H1 (cell line): ENCODE measurements at regions not wholly inside any gene's neighbourhood (a gene's known extent, or its start where the extent isn't known, plus 50 kb on each side); places are given as distances from the start of the nearest gene placed in this dataset.

ENCODE experiments used
- TF ChIP-seq, protein P1 (sequence below): fragments of 300-600 bp; sonication (generic); IDR thresholded peaks from 2 replicates; pipeline ENCODE4 v1.7.1; 2012; ENCODE audit warnings: low read length, moderate library complexity, mild to moderate bottlenecking, inconsistent platforms; ENCODE audit not compliant: insufficient replicate concordance

- TF ChIP-seq, protein P1, sequence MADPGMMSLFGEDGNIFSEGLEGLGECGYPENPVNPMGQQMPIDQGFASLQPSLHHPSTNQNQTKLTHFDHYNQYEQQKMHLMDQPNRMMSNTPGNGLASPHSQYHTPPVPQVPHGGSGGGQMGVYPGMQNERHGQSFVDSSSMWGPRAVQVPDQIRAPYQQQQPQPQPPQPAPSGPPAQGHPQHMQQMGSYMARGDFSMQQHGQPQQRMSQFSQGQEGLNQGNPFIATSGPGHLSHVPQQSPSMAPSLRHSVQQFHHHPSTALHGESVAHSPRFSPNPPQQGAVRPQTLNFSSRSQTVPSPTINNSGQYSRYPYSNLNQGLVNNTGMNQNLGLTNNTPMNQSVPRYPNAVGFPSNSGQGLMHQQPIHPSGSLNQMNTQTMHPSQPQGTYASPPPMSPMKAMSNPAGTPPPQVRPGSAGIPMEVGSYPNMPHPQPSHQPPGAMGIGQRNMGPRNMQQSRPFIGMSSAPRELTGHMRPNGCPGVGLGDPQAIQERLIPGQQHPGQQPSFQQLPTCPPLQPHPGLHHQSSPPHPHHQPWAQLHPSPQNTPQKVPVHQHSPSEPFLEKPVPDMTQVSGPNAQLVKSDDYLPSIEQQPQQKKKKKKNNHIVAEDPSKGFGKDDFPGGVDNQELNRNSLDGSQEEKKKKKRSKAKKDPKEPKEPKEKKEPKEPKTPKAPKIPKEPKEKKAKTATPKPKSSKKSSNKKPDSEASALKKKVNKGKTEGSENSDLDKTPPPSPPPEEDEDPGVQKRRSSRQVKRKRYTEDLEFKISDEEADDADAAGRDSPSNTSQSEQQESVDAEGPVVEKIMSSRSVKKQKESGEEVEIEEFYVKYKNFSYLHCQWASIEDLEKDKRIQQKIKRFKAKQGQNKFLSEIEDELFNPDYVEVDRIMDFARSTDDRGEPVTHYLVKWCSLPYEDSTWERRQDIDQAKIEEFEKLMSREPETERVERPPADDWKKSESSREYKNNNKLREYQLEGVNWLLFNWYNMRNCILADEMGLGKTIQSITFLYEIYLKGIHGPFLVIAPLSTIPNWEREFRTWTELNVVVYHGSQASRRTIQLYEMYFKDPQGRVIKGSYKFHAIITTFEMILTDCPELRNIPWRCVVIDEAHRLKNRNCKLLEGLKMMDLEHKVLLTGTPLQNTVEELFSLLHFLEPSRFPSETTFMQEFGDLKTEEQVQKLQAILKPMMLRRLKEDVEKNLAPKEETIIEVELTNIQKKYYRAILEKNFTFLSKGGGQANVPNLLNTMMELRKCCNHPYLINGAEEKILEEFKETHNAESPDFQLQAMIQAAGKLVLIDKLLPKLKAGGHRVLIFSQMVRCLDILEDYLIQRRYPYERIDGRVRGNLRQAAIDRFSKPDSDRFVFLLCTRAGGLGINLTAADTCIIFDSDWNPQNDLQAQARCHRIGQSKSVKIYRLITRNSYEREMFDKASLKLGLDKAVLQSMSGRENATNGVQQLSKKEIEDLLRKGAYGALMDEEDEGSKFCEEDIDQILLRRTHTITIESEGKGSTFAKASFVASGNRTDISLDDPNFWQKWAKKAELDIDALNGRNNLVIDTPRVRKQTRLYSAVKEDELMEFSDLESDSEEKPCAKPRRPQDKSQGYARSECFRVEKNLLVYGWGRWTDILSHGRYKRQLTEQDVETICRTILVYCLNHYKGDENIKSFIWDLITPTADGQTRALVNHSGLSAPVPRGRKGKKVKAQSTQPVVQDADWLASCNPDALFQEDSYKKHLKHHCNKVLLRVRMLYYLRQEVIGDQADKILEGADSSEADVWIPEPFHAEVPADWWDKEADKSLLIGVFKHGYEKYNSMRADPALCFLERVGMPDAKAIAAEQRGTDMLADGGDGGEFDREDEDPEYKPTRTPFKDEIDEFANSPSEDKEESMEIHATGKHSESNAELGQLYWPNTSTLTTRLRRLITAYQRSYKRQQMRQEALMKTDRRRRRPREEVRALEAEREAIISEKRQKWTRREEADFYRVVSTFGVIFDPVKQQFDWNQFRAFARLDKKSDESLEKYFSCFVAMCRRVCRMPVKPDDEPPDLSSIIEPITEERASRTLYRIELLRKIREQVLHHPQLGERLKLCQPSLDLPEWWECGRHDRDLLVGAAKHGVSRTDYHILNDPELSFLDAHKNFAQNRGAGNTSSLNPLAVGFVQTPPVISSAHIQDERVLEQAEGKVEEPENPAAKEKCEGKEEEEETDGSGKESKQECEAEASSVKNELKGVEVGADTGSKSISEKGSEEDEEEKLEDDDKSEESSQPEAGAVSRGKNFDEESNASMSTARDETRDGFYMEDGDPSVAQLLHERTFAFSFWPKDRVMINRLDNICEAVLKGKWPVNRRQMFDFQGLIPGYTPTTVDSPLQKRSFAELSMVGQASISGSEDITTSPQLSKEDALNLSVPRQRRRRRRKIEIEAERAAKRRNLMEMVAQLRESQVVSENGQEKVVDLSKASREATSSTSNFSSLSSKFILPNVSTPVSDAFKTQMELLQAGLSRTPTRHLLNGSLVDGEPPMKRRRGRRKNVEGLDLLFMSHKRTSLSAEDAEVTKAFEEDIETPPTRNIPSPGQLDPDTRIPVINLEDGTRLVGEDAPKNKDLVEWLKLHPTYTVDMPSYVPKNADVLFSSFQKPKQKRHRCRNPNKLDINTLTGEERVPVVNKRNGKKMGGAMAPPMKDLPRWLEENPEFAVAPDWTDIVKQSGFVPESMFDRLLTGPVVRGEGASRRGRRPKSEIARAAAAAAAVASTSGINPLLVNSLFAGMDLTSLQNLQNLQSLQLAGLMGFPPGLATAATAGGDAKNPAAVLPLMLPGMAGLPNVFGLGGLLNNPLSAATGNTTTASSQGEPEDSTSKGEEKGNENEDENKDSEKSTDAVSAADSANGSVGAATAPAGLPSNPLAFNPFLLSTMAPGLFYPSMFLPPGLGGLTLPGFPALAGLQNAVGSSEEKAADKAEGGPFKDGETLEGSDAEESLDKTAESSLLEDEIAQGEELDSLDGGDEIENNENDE = no peak
These were observed 186.5 kb upstream of the SLC25A13 start (continued) for GRCh38 chr7:96508371-96508770.
